ENCODE measurements at regions not wholly inside any gene's neighbourhood (a gene's known extent, or its start where the extent isn't known, plus 50 kb on each side); places are given as distances from the start of the nearest gene placed in this dataset.

- TF ChIP-seq YY1 (IDR thresholded peaks at IDR 0.05; ENCODE audit: low read depth) (no peak), TAF1 (IDR thresholded peaks at IDR 0.05; ENCODE audit: low read depth) (no peak), EGR1 (IDR thresholded peaks at IDR 0.05) (no peak), FOXM1 (IDR thresholded peaks at IDR 0.05; ENCODE audit: borderline replicate concordance, low read depth) (no peak), CREB1 (IDR thresholded peaks at IDR 0.05; ENCODE audit: low read depth) (no peak), RAD21 (IDR thresholded peaks at IDR 0.05; ENCODE audit: low read depth) (no peak), ZBTB7A (IDR thresholded peaks at IDR 0.05; ENCODE audit: low read depth) (no peak), TCF12 (IDR thresholded peaks at IDR 0.05; ENCODE audit: low read depth) (no peak)
- TF ChIP-seq, protein P1, sequence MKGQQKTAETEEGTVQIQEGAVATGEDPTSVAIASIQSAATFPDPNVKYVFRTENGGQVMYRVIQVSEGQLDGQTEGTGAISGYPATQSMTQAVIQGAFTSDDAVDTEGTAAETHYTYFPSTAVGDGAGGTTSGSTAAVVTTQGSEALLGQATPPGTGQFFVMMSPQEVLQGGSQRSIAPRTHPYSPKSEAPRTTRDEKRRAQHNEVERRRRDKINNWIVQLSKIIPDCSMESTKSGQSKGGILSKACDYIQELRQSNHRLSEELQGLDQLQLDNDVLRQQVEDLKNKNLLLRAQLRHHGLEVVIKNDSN (IDR thresholded peaks at IDR 0.05): no peak
- TF ChIP-seq, protein P2, sequence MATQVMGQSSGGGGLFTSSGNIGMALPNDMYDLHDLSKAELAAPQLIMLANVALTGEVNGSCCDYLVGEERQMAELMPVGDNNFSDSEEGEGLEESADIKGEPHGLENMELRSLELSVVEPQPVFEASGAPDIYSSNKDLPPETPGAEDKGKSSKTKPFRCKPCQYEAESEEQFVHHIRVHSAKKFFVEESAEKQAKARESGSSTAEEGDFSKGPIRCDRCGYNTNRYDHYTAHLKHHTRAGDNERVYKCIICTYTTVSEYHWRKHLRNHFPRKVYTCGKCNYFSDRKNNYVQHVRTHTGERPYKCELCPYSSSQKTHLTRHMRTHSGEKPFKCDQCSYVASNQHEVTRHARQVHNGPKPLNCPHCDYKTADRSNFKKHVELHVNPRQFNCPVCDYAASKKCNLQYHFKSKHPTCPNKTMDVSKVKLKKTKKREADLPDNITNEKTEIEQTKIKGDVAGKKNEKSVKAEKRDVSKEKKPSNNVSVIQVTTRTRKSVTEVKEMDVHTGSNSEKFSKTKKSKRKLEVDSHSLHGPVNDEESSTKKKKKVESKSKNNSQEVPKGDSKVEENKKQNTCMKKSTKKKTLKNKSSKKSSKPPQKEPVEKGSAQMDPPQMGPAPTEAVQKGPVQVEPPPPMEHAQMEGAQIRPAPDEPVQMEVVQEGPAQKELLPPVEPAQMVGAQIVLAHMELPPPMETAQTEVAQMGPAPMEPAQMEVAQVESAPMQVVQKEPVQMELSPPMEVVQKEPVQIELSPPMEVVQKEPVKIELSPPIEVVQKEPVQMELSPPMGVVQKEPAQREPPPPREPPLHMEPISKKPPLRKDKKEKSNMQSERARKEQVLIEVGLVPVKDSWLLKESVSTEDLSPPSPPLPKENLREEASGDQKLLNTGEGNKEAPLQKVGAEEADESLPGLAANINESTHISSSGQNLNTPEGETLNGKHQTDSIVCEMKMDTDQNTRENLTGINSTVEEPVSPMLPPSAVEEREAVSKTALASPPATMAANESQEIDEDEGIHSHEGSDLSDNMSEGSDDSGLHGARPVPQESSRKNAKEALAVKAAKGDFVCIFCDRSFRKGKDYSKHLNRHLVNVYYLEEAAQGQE (IDR thresholded peaks at IDR 0.05; ENCODE audit: low read depth): no peak
Measured at GRCh38 chr13:26919311-26919710, 158.7 kb upstream of the GPR12 start.

DNA sequence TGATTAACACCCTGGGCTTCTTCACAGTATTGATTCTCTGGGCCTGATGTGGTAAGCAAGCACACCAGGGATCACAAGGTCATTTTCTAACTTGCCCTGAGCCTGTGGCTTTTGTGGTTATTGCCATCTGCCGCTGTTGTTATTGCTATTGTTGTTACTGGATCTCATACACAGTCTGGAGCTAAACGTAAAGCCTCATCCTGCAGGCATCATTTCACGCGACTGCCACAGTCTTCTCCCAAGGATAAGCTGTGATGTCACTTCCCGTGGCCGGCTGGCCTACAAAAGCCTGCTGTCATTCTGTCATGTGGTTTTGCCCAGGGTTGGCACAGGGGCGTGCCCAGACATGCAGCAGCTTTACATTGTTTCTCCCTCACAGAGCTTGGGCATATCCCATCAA is 154.0 kb upstream of the GPR12 start:
- TF ChIP-seq YY1 (IDR thresholded peaks at IDR 0.05; ENCODE audit: low read depth): no peak
- TF ChIP-seq NFIC (IDR thresholded peaks at IDR 0.05): no peak
- no peak for TF ChIP-seq RAD21 (IDR thresholded peaks at IDR 0.05; ENCODE audit: low read depth)
- TF ChIP-seq FOXM1 (IDR thresholded peaks at IDR 0.05; ENCODE audit: borderline replicate concordance, low read depth): no peak
- TF ChIP-seq EP300 (IDR thresholded peaks at IDR 0.05; ENCODE audit: borderline replicate concordance): no peak

DNA sequence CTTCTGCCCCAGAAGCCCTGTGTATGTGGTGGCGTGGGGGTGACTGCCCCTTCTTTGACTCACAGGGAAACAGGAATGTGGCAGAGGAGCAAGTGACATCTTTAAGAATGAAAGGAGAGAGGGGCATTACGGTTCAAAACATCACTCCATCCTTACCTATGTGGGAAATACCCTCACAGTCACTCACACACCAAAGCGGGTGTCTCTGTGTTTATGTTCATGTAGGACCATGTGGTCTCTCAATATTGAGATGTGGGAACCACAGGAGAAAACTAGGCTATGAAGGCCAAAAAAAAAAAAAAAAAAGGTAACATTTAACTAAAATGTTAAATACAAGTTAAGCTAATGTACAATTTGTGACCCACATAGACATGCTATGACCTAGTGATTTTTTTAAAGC is 153.6 kb upstream of the GPR12 start:
- TF ChIP-seq NFIC (IDR thresholded peaks at IDR 0.05) (no peak), ZBTB7A (IDR thresholded peaks at IDR 0.05; ENCODE audit: low read depth) (no peak), YY1 (IDR thresholded peaks at IDR 0.05; ENCODE audit: low read depth) (no peak), RAD21 (IDR thresholded peaks at IDR 0.05; ENCODE audit: low read depth) (no peak), FOXM1 (IDR thresholded peaks at IDR 0.05; ENCODE audit: borderline replicate concordance, low read depth) (no peak), EGR1 (IDR thresholded peaks at IDR 0.05) (no peak), TAF1 (IDR thresholded peaks at IDR 0.05; ENCODE audit: low read depth) (no peak), CREB1 (IDR thresholded peaks at IDR 0.05; ENCODE audit: low read depth) (no peak), TCF12 (IDR thresholded peaks at IDR 0.05; ENCODE audit: low read depth) (no peak), TEAD4 (IDR thresholded peaks at IDR 0.05) (no peak), CEBPB (IDR thresholded peaks at IDR 0.05) (no peak), EP300 (IDR thresholded peaks at IDR 0.05; ENCODE audit: borderline replicate concordance) (no peak)
- TF ChIP-seq, protein P1 (IDR thresholded peaks at IDR 0.05): no peak
- TF ChIP-seq, protein P2 (IDR thresholded peaks at IDR 0.05; ENCODE audit: low read depth): no peak
- TF ChIP-seq, protein P3, sequence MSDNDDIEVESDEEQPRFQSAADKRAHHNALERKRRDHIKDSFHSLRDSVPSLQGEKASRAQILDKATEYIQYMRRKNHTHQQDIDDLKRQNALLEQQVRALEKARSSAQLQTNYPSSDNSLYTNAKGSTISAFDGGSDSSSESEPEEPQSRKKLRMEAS (IDR thresholded peaks at IDR 0.05): no peak

- TF ChIP-seq TAF1 (IDR thresholded peaks at IDR 0.05; ENCODE audit: low read depth) (no peak), TCF12 (IDR thresholded peaks at IDR 0.05; ENCODE audit: low read depth) (no peak), CREB1 (IDR thresholded peaks at IDR 0.05; ENCODE audit: low read depth) (no peak), FOXM1 (IDR thresholded peaks at IDR 0.05; ENCODE audit: borderline replicate concordance, low read depth) (no peak), EP300 (IDR thresholded peaks at IDR 0.05; ENCODE audit: borderline replicate concordance) (no peak), TEAD4 (IDR thresholded peaks at IDR 0.05) (no peak), RAD21 (IDR thresholded peaks at IDR 0.05; ENCODE audit: low read depth) (no peak), YY1 (IDR thresholded peaks at IDR 0.05; ENCODE audit: low read depth) (no peak), ZBTB7A (IDR thresholded peaks at IDR 0.05; ENCODE audit: low read depth) (no peak), NFIC (IDR thresholded peaks at IDR 0.05) (no peak)
- TF ChIP-seq, protein P1 (IDR thresholded peaks at IDR 0.05): no peak
- TF ChIP-seq, protein P2 (IDR thresholded peaks at IDR 0.05; ENCODE audit: low read depth): no peak
Measured at GRCh38 chr13:26910754-26911465, 150.3 kb upstream of the GPR12 start.
